ACC112 (cell line): ENCODE measurements at regions not wholly inside any gene's neighbourhood (a gene's known extent, or its start where the extent isn't known, plus 50 kb on each side); places are given as distances from the start of the nearest gene placed in this dataset.

Experiments
- H2AFZ ChIP-seq: fragments of 200-600 bp; sonication (generic); one replicate; pipeline ENCODE4 v1.6.0; 2017; ENCODE audit warnings: antibody characterized with exemption, low read length; ENCODE audit not compliant: unreplicated experiment
- H3K27ac ChIP-seq: fragments of 200-600 bp; sonication (generic); 2 replicates; pipeline ENCODE4 v1.5.1; 2014; ENCODE audit warnings: low read depth, mild to moderate bottlenecking, antibody characterized with exemption, low read length, moderate library complexity
- H3K27me3 ChIP-seq: fragments of 200-600 bp; sonication (generic); 2 replicates; pipeline ENCODE4 v1.6.1; 2014; ENCODE audit warnings: mild to moderate bottlenecking, antibody characterized with exemption, low read length, moderate library complexity, mixed read lengths; ENCODE audit not compliant: insufficient read depth
- H3K36me3 ChIP-seq: fragments of 200-600 bp; sonication (generic); 2 replicates; pipeline ENCODE4 v1.6.1; 2016; ENCODE audit warnings: mild to moderate bottlenecking, antibody characterized with exemption, low read length, moderate library complexity, mixed read lengths; ENCODE audit not compliant: insufficient read depth
- H3K4me1 ChIP-seq: fragments of 200-600 bp; sonication (generic); one replicate; pipeline ENCODE4 v1.6.1; 2016; ENCODE audit warnings: low read length, mixed read lengths; ENCODE audit not compliant: insufficient read depth, unreplicated experiment, control insufficient read depth
- H3K4me3 ChIP-seq: fragments of 200-600 bp; sonication (generic); 2 replicates; pipeline ENCODE4 v1.5.1; 2014; ENCODE audit warnings: mild to moderate bottlenecking, low read depth, low read length
- H3K79me2 ChIP-seq: fragments of 200-600 bp; sonication (generic); one replicate; pipeline ENCODE4 v1.6.0; 2016; ENCODE audit warnings: low read length; ENCODE audit not compliant: control insufficient read depth, unreplicated experiment, insufficient read depth

DNA sequence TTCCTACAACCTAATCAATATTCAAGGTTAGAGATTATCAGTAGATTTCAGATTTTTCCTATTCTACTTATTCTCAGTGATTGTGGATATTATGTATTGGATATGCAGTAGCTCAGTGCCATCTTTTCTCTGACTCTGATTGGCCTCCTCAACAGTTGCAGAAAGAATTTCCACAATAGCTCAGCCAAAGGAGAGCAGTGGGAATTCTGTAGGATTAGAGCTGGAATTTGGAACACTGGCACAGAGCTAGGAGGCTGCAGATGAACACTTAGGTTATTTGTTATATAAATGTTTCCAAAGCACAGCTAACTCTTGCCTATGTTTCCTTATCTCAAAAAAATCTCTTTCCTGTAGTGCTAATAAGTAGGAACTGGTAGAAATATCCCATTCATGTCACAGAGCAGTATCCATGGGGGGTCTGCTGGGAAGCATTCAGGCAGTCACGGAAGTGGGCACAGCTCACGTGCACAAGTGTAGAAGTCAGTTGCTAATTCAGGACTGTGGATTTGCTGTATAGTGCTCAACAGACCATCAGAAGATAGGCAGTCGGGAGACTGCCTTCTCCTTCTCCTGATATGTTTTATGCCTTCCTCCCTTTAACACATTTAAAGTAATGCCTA lies 116.2 kb upstream of the TMEM260 start:
- Histone ChIP-seq H3K27ac (no peak overlapping the region), H3K36me3 (no peaks in the 10 kb centered on the region), H3K27me3 (peaks cover 36% of the 10 kb centered on the region)

GRCh38 chr14:56471056-56471455 lies 108.5 kb upstream of the TMEM260 start:
- H2AFZ ChIP-seq: no peak overlapping the region
- H3K4me3 ChIP-seq: no peak overlapping the region
- H3K4me1 ChIP-seq: no peaks in the 10 kb centered on the region
- H3K27ac ChIP-seq: no peak overlapping the region
- no peaks in the 10 kb centered on the region for H3K79me2 ChIP-seq
- no peaks in the 10 kb centered on the region for H3K36me3 ChIP-seq
- H3K27me3 ChIP-seq: peaks cover 41% of the 10 kb centered on the region

More for the DNA sequence above, 116.2 kb upstream of the TMEM260 start:
- no peaks in the 10 kb centered on the region for H3K4me1 ChIP-seq
- no peak overlapping the region for H2AFZ ChIP-seq
- no peaks in the 10 kb centered on the region for H3K79me2 ChIP-seq
- no peak overlapping the region for H3K4me3 ChIP-seq

DNA sequence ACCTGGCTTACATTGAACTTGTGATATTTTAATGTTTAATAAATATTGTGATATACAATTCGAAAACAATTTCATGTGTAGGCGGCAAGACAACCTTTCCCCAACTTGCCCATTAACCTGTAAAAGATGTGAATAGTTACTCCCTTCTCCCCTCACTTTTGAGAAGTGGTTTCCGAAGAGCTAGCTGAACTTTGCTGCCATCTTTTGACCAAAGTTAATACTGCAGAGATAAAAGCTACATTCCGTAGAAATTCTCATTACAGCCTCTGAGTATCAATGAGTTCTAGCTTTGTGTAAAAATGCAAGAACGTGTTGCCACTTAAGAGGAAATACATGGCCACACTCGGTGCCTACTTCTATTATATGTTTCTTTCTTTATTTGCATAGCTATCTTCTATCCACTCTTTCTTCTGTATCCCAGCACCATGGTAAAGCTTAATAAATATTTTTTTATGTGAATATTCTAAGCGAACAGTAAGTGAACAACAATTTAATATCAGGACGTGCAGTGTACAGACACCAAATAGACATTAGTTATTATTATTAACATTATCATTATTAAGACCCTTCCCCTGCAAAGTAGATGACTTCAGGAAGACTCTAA lies 105.1 kb upstream of the TMEM260 start:
- Histone ChIP-seq H3K4me1 (no peaks in the 10 kb centered on the region), H3K79me2 (no peaks in the 10 kb centered on the region), H3K4me3 (no peak overlapping the region), H3K27me3 (peaks cover 8% of the 10 kb centered on the region; the same call in 1 of the 2 replicates), H3K27ac (no peak overlapping the region), H3K36me3 (no peaks in the 10 kb centered on the region), H2AFZ (no peak overlapping the region)

- Histone ChIP-seq H3K36me3 (no peaks in the 10 kb centered on the region), H3K4me3 (no peak overlapping the region), H3K27me3 (no peaks in the 10 kb centered on the region), H3K27ac (no peak overlapping the region; the same call in 1 of the 2 replicates), H2AFZ (no peak overlapping the region), H3K4me1 (peaks cover 12% of the 10 kb centered on the region), H3K79me2 (no peaks in the 10 kb centered on the region)
Measured at GRCh38 chr14:56482310-56482911, 97.2 kb upstream of the TMEM260 start.

GRCh38 chr14:56487090-56487667 lies 92.4 kb upstream of the TMEM260 start:
- no peak overlapping the region for H2AFZ ChIP-seq
- H3K27me3 ChIP-seq: no peaks in the 10 kb centered on the region
- H3K4me3 ChIP-seq: no peak overlapping the region
- H3K4me1 ChIP-seq: peaks cover 17% of the 10 kb centered on the region
- no peaks in the 10 kb centered on the region for H3K36me3 ChIP-seq
- peak overlapping the region; percentile 8 for H3K27ac ChIP-seq
- no peaks in the 10 kb centered on the region for H3K79me2 ChIP-seq

DNA sequence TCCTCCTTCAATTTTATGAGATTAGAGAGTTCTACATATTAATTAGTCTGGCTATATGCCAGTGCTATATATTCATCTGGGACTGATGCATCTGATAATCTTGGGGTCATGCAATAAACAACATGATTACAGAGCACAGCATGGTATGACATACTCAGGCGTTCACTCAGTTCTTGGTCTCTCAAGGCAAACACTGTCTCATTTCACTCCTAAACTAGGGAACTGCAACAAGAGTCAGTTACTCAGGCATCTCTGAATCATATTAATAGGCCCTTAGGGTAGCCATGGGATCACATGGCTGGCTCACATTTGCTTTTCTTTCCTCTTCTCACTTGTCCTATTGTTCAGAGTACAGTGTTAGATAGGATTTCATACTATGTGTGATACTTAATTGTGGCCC lies 91.8 kb upstream of the TMEM260 start:
- H3K4me1 ChIP-seq: peaks cover 12% of the 10 kb centered on the region
- H3K4me3 ChIP-seq: no peak overlapping the region
- no peaks in the 10 kb centered on the region for H3K79me2 ChIP-seq
- H3K27me3 ChIP-seq: peaks cover under 1% of the 10 kb centered on the region; the same call in 1 of the 2 replicates
- no peaks in the 10 kb centered on the region for H3K36me3 ChIP-seq
- peak overlapping the region; percentile 55 for H3K27ac ChIP-seq
- peak overlapping the region; percentile 66 for H2AFZ ChIP-seq

DNA sequence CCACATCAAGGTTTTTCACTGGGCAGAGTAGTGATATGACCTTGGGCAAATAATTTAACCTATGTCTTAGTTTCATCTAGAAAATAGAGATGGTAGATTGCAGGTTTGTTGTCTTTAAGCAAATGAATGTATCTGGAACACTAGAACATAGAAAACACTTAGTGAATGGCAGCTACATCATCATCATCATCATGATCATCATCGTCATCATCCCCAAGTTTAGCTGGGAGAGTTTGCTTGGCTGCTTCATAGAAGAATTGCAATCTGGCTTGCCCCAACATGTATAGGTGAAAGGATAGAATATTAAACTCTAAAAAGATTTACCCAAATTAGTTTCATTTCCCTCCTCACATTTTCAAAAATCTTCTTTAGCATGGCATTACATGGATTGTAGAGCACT lies 91.3 kb upstream of the TMEM260 start:
- no peaks in the 10 kb centered on the region for H3K36me3 ChIP-seq
- H3K79me2 ChIP-seq: no peaks in the 10 kb centered on the region
- peak overlapping the region; percentile 55 for H3K27ac ChIP-seq
- H3K4me1 ChIP-seq: peaks cover 12% of the 10 kb centered on the region
- H3K27me3 ChIP-seq: peaks cover 6% of the 10 kb centered on the region; the same call in 1 of the 2 replicates
- H2AFZ ChIP-seq: peak overlapping the region; percentile 66
- no peak overlapping the region for H3K4me3 ChIP-seq

- no peaks in the 10 kb centered on the region for H3K36me3 ChIP-seq
- no peaks in the 10 kb centered on the region for H3K79me2 ChIP-seq
- H3K27me3 ChIP-seq: peaks cover 24% of the 10 kb centered on the region
- H2AFZ ChIP-seq: no peak overlapping the region
- H3K4me1 ChIP-seq: peaks cover 12% of the 10 kb centered on the region
- no peak overlapping the region for H3K27ac ChIP-seq
- no peak overlapping the region for H3K4me3 ChIP-seq
Measured at GRCh38 chr14:56490379-56490778, 89.2 kb upstream of the TMEM260 start.

GRCh38 chr14:56491299-56492285 lies 88.0 kb upstream of the TMEM260 start:
- H3K79me2 ChIP-seq: no peaks in the 10 kb centered on the region
- H2AFZ ChIP-seq: peak overlapping the region; percentile 22
- peaks cover 35% of the 10 kb centered on the region for H3K27me3 ChIP-seq
- no peaks in the 10 kb centered on the region for H3K36me3 ChIP-seq
- H3K4me3 ChIP-seq: peak overlapping the region; percentile 41; the same call in 1 of the 2 replicates
- peaks cover 12% of the 10 kb centered on the region for H3K4me1 ChIP-seq
- H3K27ac ChIP-seq: no peak overlapping the region

DNA sequence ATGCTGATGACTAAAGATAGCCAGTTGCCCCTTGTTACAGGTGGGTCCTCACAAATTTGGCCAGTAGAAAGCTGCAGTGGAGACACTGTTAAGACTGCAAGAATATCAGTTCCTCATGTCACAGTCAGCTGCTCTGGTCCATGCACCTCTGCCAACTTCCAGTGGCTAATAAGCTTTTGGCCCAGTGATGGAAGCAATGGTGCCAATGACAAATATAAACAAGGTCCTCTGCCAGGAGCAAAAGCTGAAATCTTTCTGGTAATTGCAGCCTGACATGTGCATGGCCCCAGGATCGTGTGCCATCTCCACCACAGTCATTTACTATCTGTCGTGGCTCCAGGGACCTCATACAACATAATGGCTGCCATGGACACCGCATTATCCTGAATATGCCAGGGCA lies 85.4 kb upstream of the TMEM260 start:
- peaks cover 52% of the 10 kb centered on the region for H3K27me3 ChIP-seq
- no peak overlapping the region for H3K4me3 ChIP-seq
- no peak overlapping the region for H2AFZ ChIP-seq
- no peaks in the 10 kb centered on the region for H3K79me2 ChIP-seq
- H3K27ac ChIP-seq: no peak overlapping the region
- no peaks in the 10 kb centered on the region for H3K4me1 ChIP-seq
- no peaks in the 10 kb centered on the region for H3K36me3 ChIP-seq
